ENCODE measurements at regions not wholly inside any gene's neighbourhood (a gene's known extent, or its start where the extent isn't known, plus 50 kb on each side); places are given as distances from the start of the nearest gene placed in this dataset.
"Not testable (repeated sequence)": the region's sequence is repeated elsewhere in the genome, so short reads cannot be mapped to it uniquely, and the experiment has no call there.

DNA sequence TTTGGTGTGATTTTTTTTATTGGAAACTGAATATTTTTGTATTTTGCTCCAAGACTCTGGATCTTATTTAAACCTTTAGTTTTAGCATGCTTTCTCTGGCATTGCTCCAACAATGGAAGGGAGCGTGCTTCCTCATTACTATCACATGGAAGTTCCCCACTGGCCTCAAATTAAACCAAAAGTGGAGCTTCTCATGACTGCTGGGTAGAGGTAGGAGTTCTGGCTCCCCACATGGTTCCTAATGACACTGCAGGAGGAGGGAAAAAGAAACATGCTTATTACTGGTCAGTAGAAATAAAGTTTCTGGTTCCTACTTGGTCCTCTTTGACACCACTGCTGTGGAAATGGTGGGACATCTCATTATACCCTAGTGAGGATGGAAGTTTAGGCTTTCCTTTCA is 310.5 kb downstream of the PTGER3 start:
- Histone ChIP-seq H3K9me3 (peaks cover 0 to 2% (median 0%) of the 10 kb centered on the region in 4 donors), H3K4me1 (no peaks in the 10 kb centered on the region), H3K4me3 (no peak overlapping the region), H3K27ac (no peak overlapping the region), H3K36me3 (no peaks in the 10 kb centered on the region), H3K27me3 (no peaks in the 10 kb centered on the region)
- no peak for TF ChIP-seq EP300 (IDR thresholded peaks at IDR 0.05)
- no peak for TF ChIP-seq POLR2A (IDR thresholded peaks at IDR 0.05)
- no peak for TF ChIP-seq POLR2AphosphoS5 (IDR thresholded peaks at IDR 0.05)
- intact Hi-C loops (cut with DNase I): no loop called here
- WGBS, 2 donors: 86 to 88% methylated on average over 1 of the region's 1 CpG
- DNase-seq: no peak

DNA sequence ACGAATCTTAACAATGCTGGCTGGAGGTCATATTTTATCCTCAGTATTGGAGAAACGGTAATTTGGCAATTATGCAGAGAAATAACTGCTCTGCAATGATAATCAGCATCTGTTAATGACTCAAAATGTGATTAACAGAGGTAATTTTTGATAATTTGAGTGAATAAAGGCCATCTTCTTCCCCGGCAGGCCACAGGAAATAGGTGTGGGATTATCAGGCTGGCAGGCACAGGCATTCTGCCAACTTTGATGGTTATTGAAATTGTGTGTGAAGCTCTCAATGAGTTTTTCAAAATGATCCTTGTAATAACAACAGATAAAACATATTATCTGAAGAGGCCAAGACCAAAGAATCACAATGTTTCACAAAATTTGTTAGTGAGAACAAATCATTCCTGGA is 309.0 kb downstream of the PTGER3 start:
- DNase-seq: no peak
- WGBS, 2 donors: 34 to 46% methylated on average over 3 of the region's 3 CpGs
- Histone ChIP-seq H3K4me3 (no peak overlapping the region), H3K27ac (no peak overlapping the region), H3K27me3 (no peaks in the 10 kb centered on the region), H3K36me3 (no peaks in the 10 kb centered on the region), H3K4me1 (no peaks in the 10 kb centered on the region), H3K9me3 (peaks cover 0 to 2% (median 0%) of the 10 kb centered on the region in 4 donors)
- intact Hi-C loops (cut with DNase I): no loop called here
- TF ChIP-seq POLR2A (IDR thresholded peaks at IDR 0.05) (no peak), POLR2AphosphoS5 (IDR thresholded peaks at IDR 0.05) (no peak), EP300 (IDR thresholded peaks at IDR 0.05) (no peak)
- TF ChIP-seq, protein P1, sequence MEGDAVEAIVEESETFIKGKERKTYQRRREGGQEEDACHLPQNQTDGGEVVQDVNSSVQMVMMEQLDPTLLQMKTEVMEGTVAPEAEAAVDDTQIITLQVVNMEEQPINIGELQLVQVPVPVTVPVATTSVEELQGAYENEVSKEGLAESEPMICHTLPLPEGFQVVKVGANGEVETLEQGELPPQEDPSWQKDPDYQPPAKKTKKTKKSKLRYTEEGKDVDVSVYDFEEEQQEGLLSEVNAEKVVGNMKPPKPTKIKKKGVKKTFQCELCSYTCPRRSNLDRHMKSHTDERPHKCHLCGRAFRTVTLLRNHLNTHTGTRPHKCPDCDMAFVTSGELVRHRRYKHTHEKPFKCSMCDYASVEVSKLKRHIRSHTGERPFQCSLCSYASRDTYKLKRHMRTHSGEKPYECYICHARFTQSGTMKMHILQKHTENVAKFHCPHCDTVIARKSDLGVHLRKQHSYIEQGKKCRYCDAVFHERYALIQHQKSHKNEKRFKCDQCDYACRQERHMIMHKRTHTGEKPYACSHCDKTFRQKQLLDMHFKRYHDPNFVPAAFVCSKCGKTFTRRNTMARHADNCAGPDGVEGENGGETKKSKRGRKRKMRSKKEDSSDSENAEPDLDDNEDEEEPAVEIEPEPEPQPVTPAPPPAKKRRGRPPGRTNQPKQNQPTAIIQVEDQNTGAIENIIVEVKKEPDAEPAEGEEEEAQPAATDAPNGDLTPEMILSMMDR (IDR thresholded peaks at IDR 0.05): no peak

DNA sequence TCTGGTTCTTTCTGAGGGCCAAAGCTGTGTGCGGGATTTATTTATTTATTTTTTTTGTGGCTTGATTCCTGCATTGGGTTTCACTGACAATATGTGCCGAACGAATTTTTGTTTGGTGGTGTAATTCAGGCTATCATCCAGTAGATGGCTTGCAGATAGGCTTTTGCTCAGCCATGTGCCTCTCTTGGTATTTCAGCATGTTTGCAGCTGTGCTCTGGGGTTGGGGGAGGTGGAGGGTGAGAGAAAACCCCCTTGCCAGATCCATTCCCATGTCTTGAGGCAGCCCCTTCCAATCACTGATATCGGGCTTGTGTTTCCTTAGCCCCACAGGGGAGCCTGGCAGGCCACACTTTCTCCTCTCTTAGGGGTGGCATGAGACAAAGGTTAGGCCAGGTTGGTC is 302.4 kb downstream of the PTGER3 start:
- no peaks in the 10 kb centered on the region for H3K27me3 ChIP-seq
- DNase-seq: no peak
- no peak overlapping the region for H3K4me3 ChIP-seq
- H3K27ac ChIP-seq: no peak overlapping the region
- H3K9me3 ChIP-seq: peaks cover 0 to 7% (median 4%) of the 10 kb centered on the region in 4 donors
- intact Hi-C loops (cut with DNase I): no loop called here
- no peaks in the 10 kb centered on the region for H3K36me3 ChIP-seq
- 67 to 81% methylated on average over 4 of the region's 4 CpGs for WGBS, 2 donors
- H3K4me1 ChIP-seq: no peaks in the 10 kb centered on the region
- TF ChIP-seq POLR2AphosphoS5 (IDR thresholded peaks at IDR 0.05) (no peak), EP300 (IDR thresholded peaks at IDR 0.05) (no peak), POLR2A (IDR thresholded peaks at IDR 0.05) (no peak)
- TF ChIP-seq, protein P1 (IDR thresholded peaks at IDR 0.05): no peak

DNA sequence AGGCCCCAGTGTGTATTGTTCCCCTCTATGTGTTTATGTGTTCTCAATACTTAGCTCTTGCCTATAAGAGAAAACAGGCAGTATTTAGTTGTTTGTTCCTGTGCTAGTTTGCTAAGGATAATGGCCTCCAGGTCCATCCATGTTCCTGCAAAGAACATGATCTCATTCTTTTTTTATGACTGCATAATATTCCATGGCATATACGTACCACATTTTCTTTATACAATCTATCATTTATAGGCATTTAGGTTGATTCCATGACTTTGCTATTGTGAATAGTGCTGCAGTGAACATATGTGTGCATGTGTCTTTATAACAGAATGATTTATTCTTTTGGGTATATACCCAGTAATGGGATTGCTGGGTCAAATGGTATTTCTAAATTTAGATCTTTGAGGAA is 301.6 kb downstream of the PTGER3 start:
- H3K9me3 ChIP-seq; DNase-seq; H3K36me3 ChIP-seq; H3K4me1 ChIP-seq; H3K27ac ChIP-seq; H3K27me3 ChIP-seq; intact Hi-C loops (cut with DNase I); H3K4me3 ChIP-seq: not testable (repeated sequence)
- WGBS, 2 donors: 92 to 94% methylated on average over 1 of the region's 1 CpG

DNA sequence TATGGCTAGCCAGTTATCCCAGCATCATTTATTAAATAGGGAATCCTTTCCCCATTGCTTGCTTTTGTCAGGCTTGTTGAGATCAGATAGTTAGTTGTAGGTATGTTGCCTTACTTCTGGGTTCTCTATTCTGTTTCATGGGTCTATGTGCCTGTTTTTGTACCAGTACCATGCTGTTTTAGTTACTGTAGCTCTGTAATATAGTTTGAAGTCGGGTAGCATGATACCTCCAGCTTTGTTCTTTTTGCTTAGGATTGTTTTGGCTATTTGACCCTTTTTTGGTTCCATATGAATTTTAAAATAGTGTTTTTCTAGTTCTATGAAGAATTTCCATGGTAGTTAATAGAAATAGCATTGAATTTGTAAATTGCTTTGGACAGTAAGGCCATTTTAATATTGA is 300.5 kb downstream of the PTGER3 start:
- intact Hi-C loops (cut with DNase I); H3K4me1 ChIP-seq; H3K27ac ChIP-seq; H3K4me3 ChIP-seq; H3K27me3 ChIP-seq; DNase-seq; H3K9me3 ChIP-seq; H3K36me3 ChIP-seq: not testable (repeated sequence)
- WGBS, 2 donors: 47 to 78% methylated on average over 1 of the region's 1 CpG

DNA sequence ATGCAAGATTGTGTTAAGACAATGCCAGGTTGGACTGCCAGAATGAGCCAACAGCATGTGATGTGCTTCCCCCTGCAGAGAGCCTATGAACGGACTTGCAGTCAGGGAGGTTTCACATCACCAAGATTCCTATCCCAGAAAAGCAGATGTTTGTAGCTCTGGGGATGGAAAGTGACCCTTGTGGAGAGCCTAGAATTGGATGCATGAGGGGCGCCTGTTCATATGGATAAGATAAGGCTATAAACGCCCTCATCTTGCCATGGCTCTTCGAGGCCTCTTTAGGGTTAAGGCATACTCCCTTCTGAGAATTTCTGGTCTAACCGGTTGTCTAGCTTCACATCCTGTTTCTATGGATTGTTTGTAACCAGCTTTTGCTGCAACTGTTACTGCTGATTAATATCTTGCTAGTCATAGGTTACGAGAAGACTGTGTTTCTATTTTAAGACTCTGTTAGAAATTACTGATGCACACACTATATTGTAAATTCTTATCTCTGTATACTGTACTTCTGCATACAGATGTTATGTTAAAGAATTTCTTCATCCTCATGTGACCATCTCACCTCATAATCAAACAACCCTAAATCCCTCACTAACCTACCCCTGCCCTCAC is 295.8 kb downstream of the PTGER3 start:
- H3K9me3 ChIP-seq; H3K27me3 ChIP-seq; intact Hi-C loops (cut with DNase I); H3K27ac ChIP-seq; H3K4me3 ChIP-seq; DNase-seq; H3K4me1 ChIP-seq; H3K36me3 ChIP-seq: not testable (repeated sequence)
- 63 to 70% methylated on average over 6 of the region's 6 CpGs for WGBS, 2 donors

DNA sequence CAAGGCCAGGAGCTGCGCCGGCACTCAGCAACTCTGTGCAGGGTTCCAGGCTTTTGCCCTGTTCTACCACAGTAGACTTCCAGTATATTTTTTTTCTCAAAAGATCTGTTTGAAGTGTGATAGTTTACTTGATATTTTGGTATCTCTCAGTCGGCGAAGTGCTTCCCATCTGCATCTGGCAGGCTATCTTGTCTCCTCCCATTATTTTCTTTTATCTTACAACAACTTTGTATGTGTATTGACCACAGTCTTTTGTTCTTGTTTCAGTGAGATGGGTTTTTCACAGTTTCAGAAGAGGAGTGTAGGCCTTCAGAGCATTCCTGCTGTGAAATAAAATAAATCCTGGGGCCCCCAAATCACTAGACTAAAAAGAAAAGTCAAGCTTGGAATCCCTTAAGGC is 292.9 kb downstream of the PTGER3 start:
- Histone ChIP-seq H3K27me3 (no peaks in the 10 kb centered on the region), H3K4me3 (no peak overlapping the region), H3K36me3 (no peaks in the 10 kb centered on the region), H3K27ac (no peak overlapping the region), H3K9me3 (no peaks in the 10 kb centered on the region), H3K4me1 (no peaks in the 10 kb centered on the region)
- TF ChIP-seq, protein P1 (IDR thresholded peaks at IDR 0.05): no peak
- TF ChIP-seq POLR2A (IDR thresholded peaks at IDR 0.05): no peak
- no peak for TF ChIP-seq EP300 (IDR thresholded peaks at IDR 0.05)
- TF ChIP-seq POLR2AphosphoS5 (IDR thresholded peaks at IDR 0.05): no peak
- WGBS, 2 donors: 80 to 90% methylated on average over 4 of the region's 4 CpGs
- no peak for DNase-seq
- intact Hi-C loops (cut with DNase I): no loop called here

Measured in sigmoid colon (tissue), 6 donors.